Neural cell (in vitro differentiated cells): ENCODE measurements at regions not wholly inside any gene's neighbourhood (a gene's known extent, or its start where the extent isn't known, plus 50 kb on each side); places are given as distances from the start of the nearest gene placed in this dataset.

Experiments
- H2AFZ ChIP-seq: fragments of 200-600, 300-800 bp; sonication (generic), shearing (Covaris generic); 2 replicates; pipeline ENCODE4 v1.6.0; 2014; ENCODE audit warnings: low read depth, mild to moderate bottlenecking, antibody characterized with exemption, low read length, moderate library complexity
- H3F3A ChIP-seq: fragments of 200-600 bp; shearing (Covaris generic); 2 replicates; pipeline ENCODE4 v1.6.1; 2016; ENCODE audit warnings: mild to moderate bottlenecking, moderate library complexity, mixed read lengths, antibody characterized with exemption, low read length; ENCODE audit not compliant: insufficient read depth, poor library complexity, severe bottlenecking
- H3K27ac ChIP-seq: fragments of 200-600, 300-800 bp; sonication (generic), shearing (Covaris generic); 2 replicates; pipeline ENCODE4 v1.5.1; 2014; ENCODE audit warnings: mild to moderate bottlenecking, low read length, moderate library complexity
- H3K27me3 ChIP-seq: fragments of 300-800, 200-600 bp; sonication (generic), shearing (Covaris generic); 2 replicates; pipeline ENCODE4 v1.6.0; 2014; ENCODE audit warnings: mild to moderate bottlenecking, low read depth, low read length, moderate library complexity; ENCODE audit not compliant: insufficient read depth
- H3K36me3 ChIP-seq: fragments of 300-800, 200-600 bp; sonication (generic), shearing (Covaris generic); 2 replicates; pipeline ENCODE4 v1.5.1; 2014; ENCODE audit warnings: mild to moderate bottlenecking, antibody characterized with exemption, low read length, moderate library complexity; ENCODE audit not compliant: insufficient read depth
- H3K4me2 ChIP-seq: fragments of 300-800, 200-600 bp; sonication (generic), shearing (Covaris generic); 2 replicates; pipeline ENCODE4 v1.6.0; 2014; ENCODE audit warnings: mild to moderate bottlenecking, low read length
- H3K4me3 ChIP-seq: fragments of 300-800, 200-600 bp; sonication (generic), shearing (Covaris generic); 2 replicates; pipeline ENCODE4 v1.5.1; 2014; ENCODE audit warnings: mild to moderate bottlenecking, low read length, moderate library complexity
- H3K79me2 ChIP-seq: fragments of 200-600 bp; shearing (Covaris generic); replicated peaks from 2 replicates; pipeline ENCODE4 v1.6.0; 2014; ENCODE audit warnings: mild to moderate bottlenecking, low read length, moderate library complexity; ENCODE audit not compliant: insufficient read depth
- H3K9ac ChIP-seq: fragments of 300-800, 200-600 bp; sonication (generic), shearing (Covaris generic); 2 replicates; pipeline ENCODE4 v1.6.1; 2016; ENCODE audit warnings: mild to moderate bottlenecking, low read length, mixed read lengths
- H3K9me2 ChIP-seq: fragments of 200-600 bp; shearing (Covaris generic); 2 replicates; pipeline ENCODE4 v1.6.1; 2016; ENCODE audit warnings: mild to moderate bottlenecking, low read length, mixed read lengths; ENCODE audit not compliant: insufficient read depth
- H3K9me3 ChIP-seq: fragments of 200-600, 300-800 bp; sonication (generic), shearing (Covaris generic); 2 replicates; pipeline ENCODE4 v1.6.1; 2016; ENCODE audit warnings: mild to moderate bottlenecking, mixed run types, low read length, moderate library complexity, mixed read lengths
- H4K20me1 ChIP-seq: fragments of 200-600 bp; shearing (Covaris generic); 2 replicates; pipeline ENCODE4 v1.6.1; 2016; ENCODE audit warnings: mild to moderate bottlenecking, mixed run types; ENCODE audit not compliant: insufficient read depth
- CTCF ChIP-seq: fragments of 450-650 bp; IDR thresholded peaks from 2 replicates; pipeline ENCODE4 v1.5.1; 2014; ENCODE audit warnings: antibody characterized with exemption, mild to moderate bottlenecking, moderate library complexity; ENCODE audit not compliant: poor library complexity, severe bottlenecking
- EP300 ChIP-seq: fragments of 450-650 bp; conservative IDR thresholded peaks from 2 replicates; pipeline ENCODE4 v1.6.1; 2014; ENCODE audit warnings: antibody characterized with exemption, mild to moderate bottlenecking, moderate library complexity; ENCODE audit not compliant: poor library complexity, severe bottlenecking
- EZH2 ChIP-seq: fragments of 200-600, 300-800 bp; shearing (Covaris generic), sonication (generic); IDR thresholded peaks from 2 replicates; pipeline ENCODE4 v1.6.1; 2014; ENCODE audit warnings: antibody characterized with exemption, low read length, borderline replicate concordance, mild to moderate bottlenecking; ENCODE audit not compliant: insufficient read depth, poor library complexity, severe bottlenecking
- MXI1 ChIP-seq: fragments of 450-650 bp; conservative IDR thresholded peaks from 2 replicates; pipeline ENCODE4 v1.6.1; 2014; ENCODE audit warnings: antibody characterized with exemption, mild to moderate bottlenecking; ENCODE audit not compliant: poor library complexity, severe bottlenecking
- POLR2AphosphoS5 ChIP-seq: IDR thresholded peaks from 2 replicates; pipeline ENCODE4 v1.6.1; 2012
- RAD21 ChIP-seq: fragments of 450-650 bp; conservative IDR thresholded peaks from 2 replicates; pipeline ENCODE4 v1.6.1; 2014; ENCODE audit warnings: antibody characterized with exemption, mild to moderate bottlenecking, moderate library complexity
- SMC3 ChIP-seq: fragments of 450-650 bp; conservative IDR thresholded peaks from 2 replicates; pipeline ENCODE4 v1.6.1; 2014; ENCODE audit warnings: antibody characterized with exemption, mild to moderate bottlenecking, moderate library complexity; ENCODE audit not compliant: poor library complexity
- TAF1 ChIP-seq: IDR thresholded peaks from 2 replicates; pipeline ENCODE4 v1.6.1; 2012; ENCODE audit warnings: low read depth
- TF ChIP-seq, protein P1 (sequence below): IDR thresholded peaks from 2 replicates; pipeline ENCODE4 v1.6.1; 2012; ENCODE audit warnings: borderline replicate concordance

DNA sequence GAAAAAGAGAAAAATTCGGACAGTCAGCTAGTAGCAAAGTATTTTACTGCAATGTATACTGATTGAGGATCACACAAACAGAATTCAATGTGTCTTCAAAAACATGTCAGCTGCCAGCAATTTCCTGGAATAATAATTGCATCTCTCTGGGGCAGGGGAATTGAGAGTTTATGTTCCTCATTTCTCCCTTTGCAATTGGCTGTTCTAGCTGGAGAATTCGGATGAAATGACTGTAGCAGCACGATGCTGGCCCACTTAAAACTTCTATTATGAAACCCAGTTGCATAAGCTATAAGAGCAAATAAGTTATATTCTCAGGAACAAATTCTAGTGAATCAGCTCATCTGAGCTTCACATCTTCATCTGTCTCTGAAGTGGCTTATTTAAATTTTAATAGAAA is 99.9 kb upstream of the CPEB2 start:
- H3K27me3 ChIP-seq: no peaks in the 10 kb centered on the region
- no peaks in the 10 kb centered on the region for H3K36me3 ChIP-seq
- no peak overlapping the region for H3K4me3 ChIP-seq
- H3F3A ChIP-seq: no peaks in the 10 kb centered on the region
- no peak overlapping the region for H3K4me2 ChIP-seq
- peak; percentile 17 for TF ChIP-seq POLR2AphosphoS5
- TF ChIP-seq EP300: no peak
- H4K20me1 ChIP-seq: no peaks in the 10 kb centered on the region
- H2AFZ ChIP-seq: no peak overlapping the region
- H3K79me2 ChIP-seq: no peaks in the 10 kb centered on the region
- no peaks in the 10 kb centered on the region for H3K9me2 ChIP-seq
- H3K27ac ChIP-seq: no peak overlapping the region
- H3K9me3 ChIP-seq: no peaks in the 10 kb centered on the region
- no peak overlapping the region for H3K9ac ChIP-seq

DNA sequence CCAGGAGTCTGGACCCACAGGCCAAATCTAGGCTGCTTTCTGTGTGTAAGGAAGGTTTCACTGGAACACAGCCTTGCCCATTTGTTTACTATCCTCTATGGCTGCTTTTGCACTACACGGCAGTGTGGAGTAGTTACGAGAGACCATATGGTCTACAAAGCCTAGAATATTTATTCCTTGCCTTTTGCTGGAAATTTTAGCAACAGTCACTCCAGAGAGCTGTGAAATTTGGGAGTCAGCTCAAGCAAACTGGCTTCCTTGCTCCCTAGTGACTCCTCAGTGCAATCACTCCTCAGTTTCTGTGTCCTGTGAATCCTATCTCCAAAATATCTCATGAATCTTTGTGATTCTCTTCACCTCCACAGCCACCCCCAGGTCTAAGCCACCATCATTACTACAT is 99.0 kb upstream of the CPEB2 start:
- Histone ChIP-seq H3K27me3 (no peaks in the 10 kb centered on the region), H4K20me1 (no peaks in the 10 kb centered on the region), H3K27ac (no peak overlapping the region), H3K9me3 (no peaks in the 10 kb centered on the region), H2AFZ (no peak overlapping the region), H3K9me2 (no peaks in the 10 kb centered on the region), H3K9ac (no peak overlapping the region), H3F3A (no peaks in the 10 kb centered on the region), H3K36me3 (no peaks in the 10 kb centered on the region), H3K4me2 (no peak overlapping the region), H3K79me2 (no peaks in the 10 kb centered on the region), H3K4me3 (no peak overlapping the region)
- no peak for TF ChIP-seq TAF1
- TF ChIP-seq RAD21: no peak
- no peak for TF ChIP-seq POLR2AphosphoS5
- TF ChIP-seq EZH2: no peak
- no peak for TF ChIP-seq EP300

DNA sequence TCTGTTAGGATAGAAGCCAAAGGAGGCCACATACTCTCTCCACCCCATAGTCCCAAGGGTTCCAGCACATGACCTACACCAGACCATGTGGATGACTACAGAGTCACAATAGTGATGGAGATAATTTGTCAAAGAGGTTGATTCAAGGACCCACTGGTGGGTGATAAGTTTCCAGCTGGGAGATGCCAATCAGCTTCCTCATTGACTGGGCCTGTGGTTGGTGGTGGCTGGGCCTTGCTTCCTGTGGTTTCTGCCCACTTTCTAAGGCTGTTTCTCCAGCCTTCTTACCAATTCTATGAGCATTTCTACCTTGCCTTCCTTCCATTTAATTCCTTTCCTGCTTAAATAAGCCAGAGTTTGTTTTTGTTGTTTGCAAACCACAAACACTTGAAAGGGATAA is 95.5 kb upstream of the CPEB2 start:
- Histone ChIP-seq H3K79me2 (no peaks in the 10 kb centered on the region), H3K9ac (no peak overlapping the region), H3K36me3 (no peaks in the 10 kb centered on the region), H4K20me1 (no peaks in the 10 kb centered on the region), H3K4me3 (no peak overlapping the region), H3K27me3 (no peaks in the 10 kb centered on the region), H3K4me2 (no peak overlapping the region), H3K9me3 (no peaks in the 10 kb centered on the region), H3F3A (no peaks in the 10 kb centered on the region), H2AFZ (no peak overlapping the region), H3K27ac (no peak overlapping the region), H3K9me2 (no peaks in the 10 kb centered on the region)
- TF ChIP-seq TAF1: no peak
- no peak for TF ChIP-seq POLR2AphosphoS5
- TF ChIP-seq MXI1: no peak
- no peak for TF ChIP-seq EZH2
- no peak for TF ChIP-seq SMC3
- TF ChIP-seq RAD21: no peak
- TF ChIP-seq EP300: no peak
- TF ChIP-seq, protein P1, sequence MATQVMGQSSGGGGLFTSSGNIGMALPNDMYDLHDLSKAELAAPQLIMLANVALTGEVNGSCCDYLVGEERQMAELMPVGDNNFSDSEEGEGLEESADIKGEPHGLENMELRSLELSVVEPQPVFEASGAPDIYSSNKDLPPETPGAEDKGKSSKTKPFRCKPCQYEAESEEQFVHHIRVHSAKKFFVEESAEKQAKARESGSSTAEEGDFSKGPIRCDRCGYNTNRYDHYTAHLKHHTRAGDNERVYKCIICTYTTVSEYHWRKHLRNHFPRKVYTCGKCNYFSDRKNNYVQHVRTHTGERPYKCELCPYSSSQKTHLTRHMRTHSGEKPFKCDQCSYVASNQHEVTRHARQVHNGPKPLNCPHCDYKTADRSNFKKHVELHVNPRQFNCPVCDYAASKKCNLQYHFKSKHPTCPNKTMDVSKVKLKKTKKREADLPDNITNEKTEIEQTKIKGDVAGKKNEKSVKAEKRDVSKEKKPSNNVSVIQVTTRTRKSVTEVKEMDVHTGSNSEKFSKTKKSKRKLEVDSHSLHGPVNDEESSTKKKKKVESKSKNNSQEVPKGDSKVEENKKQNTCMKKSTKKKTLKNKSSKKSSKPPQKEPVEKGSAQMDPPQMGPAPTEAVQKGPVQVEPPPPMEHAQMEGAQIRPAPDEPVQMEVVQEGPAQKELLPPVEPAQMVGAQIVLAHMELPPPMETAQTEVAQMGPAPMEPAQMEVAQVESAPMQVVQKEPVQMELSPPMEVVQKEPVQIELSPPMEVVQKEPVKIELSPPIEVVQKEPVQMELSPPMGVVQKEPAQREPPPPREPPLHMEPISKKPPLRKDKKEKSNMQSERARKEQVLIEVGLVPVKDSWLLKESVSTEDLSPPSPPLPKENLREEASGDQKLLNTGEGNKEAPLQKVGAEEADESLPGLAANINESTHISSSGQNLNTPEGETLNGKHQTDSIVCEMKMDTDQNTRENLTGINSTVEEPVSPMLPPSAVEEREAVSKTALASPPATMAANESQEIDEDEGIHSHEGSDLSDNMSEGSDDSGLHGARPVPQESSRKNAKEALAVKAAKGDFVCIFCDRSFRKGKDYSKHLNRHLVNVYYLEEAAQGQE: no peak
- no peak for TF ChIP-seq CTCF
